Activated naive CD8-positive, alpha-beta T cell treated with anti-CD3 and anti-CD28 coated beads, Interleukin-2, amount 50 U/mL, for 16 hours (primary cell): ENCODE measurements at regions not wholly inside any gene's neighbourhood (a gene's known extent, or its start where the extent isn't known, plus 50 kb on each side); places are given as distances from the start of the nearest gene placed in this dataset.

Source experiments
- DNase-seq: peaks from one replicate; pipeline ENCODE4 v3.0.0-alpha.2; 2020; ENCODE audit warnings: low read depth, low spot score

- DNase-seq: no peak
Observed at GRCh38 chr22:47225931-47226633, 463.6 kb downstream of the TBC1D22A start.

- DNase-seq: no peak
Observed at GRCh38 chr22:47225080-47225930, 462.9 kb downstream of the TBC1D22A start.
